ENCODE measurements at regions not wholly inside any gene's neighbourhood (a gene's known extent, or its start where the extent isn't known, plus 50 kb on each side); places are given as distances from the start of the nearest gene placed in this dataset.
A peak's percentile ranks its signal among the peaks of the same experiment; 100 is the strongest.

GRCh38 chr20:60132162-60132826 lies 174.1 kb downstream of the CDH26 start:
- DNase-seq: no peak

GRCh38 chr20:60132827-60133670 lies 174.8 kb downstream of the CDH26 start:
- DNase-seq: no peak

GRCh38 chr20:60135276-60135675 lies 177.1 kb downstream of the CDH26 start:
- DNase-seq: no peak

- DNase-seq: peak; percentile 35
Measured at GRCh38 chr20:60136645-60137401, 178.6 kb downstream of the CDH26 start.

GRCh38 chr20:60137657-60138245 lies 179.5 kb downstream of the CDH26 start:
- DNase-seq: peak; percentile 67

- no peak for DNase-seq
Measured at GRCh38 chr20:60138256-60139220, 180.3 kb downstream of the CDH26 start.

- DNase-seq: no peak
Measured at GRCh38 chr20:60139663-60140446, 181.6 kb downstream of the CDH26 start.

GRCh38 chr20:60142587-60142986 lies 184.4 kb downstream of the CDH26 start:
- DNase-seq: no peak

- DNase-seq: no peak
Measured at GRCh38 chr20:60143261-60143842, 185.1 kb downstream of the CDH26 start.

GRCh38 chr20:60144404-60144803 lies 186.2 kb downstream of the CDH26 start:
- DNase-seq: no peak

- DNase-seq: no peak
Measured at GRCh38 chr20:60144974-60145527, 186.8 kb downstream of the CDH26 start.

- DNase-seq: no peak
Measured at GRCh38 chr20:60147004-60147403, 188.8 kb downstream of the CDH26 start.

- no peak for DNase-seq
Measured at GRCh38 chr20:60148885-60149284, 190.7 kb downstream of the CDH26 start.

- DNase-seq: no peak
Measured at GRCh38 chr20:60152792-60153191, 194.6 kb downstream of the CDH26 start.

- no peak for DNase-seq
Measured at GRCh38 chr20:60160451-60161145, 202.4 kb downstream of the CDH26 start.

GRCh38 chr20:60167812-60168211 lies 209.6 kb downstream of the CDH26 start:
- no peak for DNase-seq

GRCh38 chr20:60168963-60169362 lies 210.7 kb downstream of the CDH26 start:
- no peak for DNase-seq

- no peak for DNase-seq
Measured at GRCh38 chr20:60170116-60170515, 211.9 kb downstream of the CDH26 start.

GRCh38 chr20:60171313-60171712 lies 213.1 kb downstream of the CDH26 start:
- DNase-seq: no peak

- DNase-seq: no peak
Measured at GRCh38 chr20:60171738-60172137, 213.5 kb downstream of the CDH26 start.
